ENCODE measurements at regions not wholly inside any gene's neighbourhood (a gene's known extent, or its start where the extent isn't known, plus 50 kb on each side); places are given as distances from the start of the nearest gene placed in this dataset.

GRCh38 chr11:28836285-28837081 lies 728.3 kb downstream of the METTL15 start:
- Histone ChIP-seq H3K27me3 (ENCODE audit: control insufficient read depth, low read length) (no peaks in the 10 kb centered on the region), H3K27ac (ENCODE audit: low read depth, low read length) (no peak overlapping the region), H3K9me2 (replicated peaks; ENCODE audit: control insufficient read depth, low read length) (no peaks in the 10 kb centered on the region), H3K9me3 (ENCODE audit: control insufficient read depth, insufficient read depth, low read length) (no peaks in the 10 kb centered on the region), H3K4me3 (ENCODE audit: low read length) (no peak overlapping the region), H3K4me2 (ENCODE audit: low read length) (no peak overlapping the region), H4K20me1 (ENCODE audit: control insufficient read depth, insufficient read depth, low read depth, low read length) (no peaks in the 10 kb centered on the region), H3K79me2 (ENCODE audit: control insufficient read depth, low read length) (no peaks in the 10 kb centered on the region), H3K4me1 (ENCODE audit: control insufficient read depth, low read length) (no peaks in the 10 kb centered on the region), H3F3A (ENCODE audit: control insufficient read depth, insufficient read depth) (no peaks in the 10 kb centered on the region), H3K36me3 (ENCODE audit: control insufficient read depth, low read length) (no peaks in the 10 kb centered on the region)
- TF ChIP-seq CTCF (IDR thresholded peaks at IDR 0.05; ENCODE audit: low read depth, low read length, poor library complexity, severe bottlenecking) (no peak), EZH2phosphoT487 (IDR thresholded peaks at IDR 0.05; ENCODE audit: borderline replicate concordance, low read length) (no peak)

DNA sequence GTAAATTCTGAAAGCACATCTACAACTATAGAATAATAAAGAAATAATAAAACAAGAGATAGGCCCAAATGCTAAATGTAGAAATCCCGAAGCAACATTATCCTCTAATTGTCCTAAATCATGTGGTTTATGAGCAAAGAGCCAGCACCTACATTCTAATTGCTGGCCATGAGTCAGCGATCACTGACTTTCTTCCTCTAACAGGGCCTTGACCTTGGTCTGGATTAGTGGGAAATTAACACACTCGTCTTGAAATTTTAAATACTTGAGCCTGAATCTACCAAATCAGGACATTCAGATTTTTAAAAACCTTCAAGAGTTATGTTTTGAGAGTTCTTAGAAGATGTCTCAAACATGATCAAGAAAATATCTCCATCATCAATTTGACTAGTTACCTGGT lies 727.6 kb downstream of the METTL15 start:
- no peaks in the 10 kb centered on the region for H3F3A ChIP-seq (ENCODE audit: control insufficient read depth, insufficient read depth)
- no peaks in the 10 kb centered on the region for H3K9me2 ChIP-seq (replicated peaks; ENCODE audit: control insufficient read depth, low read length)
- H3K27ac ChIP-seq (ENCODE audit: low read depth, low read length), result no peak overlapping the region
- no peak overlapping the region for H3K4me2 ChIP-seq (ENCODE audit: low read length)
- H3K36me3 ChIP-seq (ENCODE audit: control insufficient read depth, low read length), result no peaks in the 10 kb centered on the region
- H3K9me3 ChIP-seq (ENCODE audit: control insufficient read depth, insufficient read depth, low read length), result no peaks in the 10 kb centered on the region
- H3K27me3 ChIP-seq (ENCODE audit: control insufficient read depth, low read length), result no peaks in the 10 kb centered on the region
- no peak overlapping the region for H3K4me3 ChIP-seq (ENCODE audit: low read length)
- H3K79me2 ChIP-seq (ENCODE audit: control insufficient read depth, low read length), result no peaks in the 10 kb centered on the region
- H4K20me1 ChIP-seq (ENCODE audit: control insufficient read depth, insufficient read depth, low read depth, low read length), result no peaks in the 10 kb centered on the region
- no peaks in the 10 kb centered on the region for H3K4me1 ChIP-seq (ENCODE audit: control insufficient read depth, low read length)
- no peak for TF ChIP-seq EZH2phosphoT487 (IDR thresholded peaks at IDR 0.05; ENCODE audit: borderline replicate concordance, low read length)
- TF ChIP-seq CTCF (IDR thresholded peaks at IDR 0.05; ENCODE audit: low read depth, low read length, poor library complexity, severe bottlenecking), result no peak

DNA sequence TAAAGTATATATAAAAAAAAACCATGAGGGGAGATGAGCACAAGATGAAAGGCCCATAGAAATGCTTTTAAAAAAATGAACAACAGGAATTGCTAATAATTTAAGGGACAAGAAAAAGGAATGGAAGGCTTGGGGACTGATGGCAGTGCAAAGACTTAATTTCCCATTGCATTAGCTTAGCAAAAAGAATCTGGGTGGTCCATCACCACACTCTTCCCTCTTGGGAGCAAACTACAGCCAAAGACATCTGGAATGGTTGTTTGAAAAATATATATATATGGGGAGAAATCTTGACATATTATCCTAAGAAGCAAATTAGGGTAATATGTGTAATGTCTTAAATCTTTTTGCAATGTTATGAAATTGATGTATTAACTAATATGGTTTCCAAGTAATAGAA lies 727.1 kb downstream of the METTL15 start:
- H3K79me2 ChIP-seq (ENCODE audit: control insufficient read depth, low read length), result no peaks in the 10 kb centered on the region
- no peaks in the 10 kb centered on the region for H3K27me3 ChIP-seq (ENCODE audit: control insufficient read depth, low read length)
- H3F3A ChIP-seq (ENCODE audit: control insufficient read depth, insufficient read depth), result no peaks in the 10 kb centered on the region
- H3K4me1 ChIP-seq (ENCODE audit: control insufficient read depth, low read length), result no peaks in the 10 kb centered on the region
- no peaks in the 10 kb centered on the region for H3K9me2 ChIP-seq (replicated peaks; ENCODE audit: control insufficient read depth, low read length)
- no peaks in the 10 kb centered on the region for H4K20me1 ChIP-seq (ENCODE audit: control insufficient read depth, insufficient read depth, low read depth, low read length)
- no peak overlapping the region for H3K4me2 ChIP-seq (ENCODE audit: low read length)
- TF ChIP-seq EZH2phosphoT487 (IDR thresholded peaks at IDR 0.05; ENCODE audit: borderline replicate concordance, low read length), result no peak
- TF ChIP-seq CTCF (IDR thresholded peaks at IDR 0.05; ENCODE audit: low read depth, low read length, poor library complexity, severe bottlenecking), result no peak
- no peaks in the 10 kb centered on the region for H3K9me3 ChIP-seq (ENCODE audit: control insufficient read depth, insufficient read depth, low read length)
- no peak overlapping the region for H3K27ac ChIP-seq (ENCODE audit: low read depth, low read length)
- H3K4me3 ChIP-seq (ENCODE audit: low read length), result no peak overlapping the region
- H3K36me3 ChIP-seq (ENCODE audit: control insufficient read depth, low read length), result no peaks in the 10 kb centered on the region

Data from DOHH2 (cell line).